ENCODE measurements at regions not wholly inside any gene's neighbourhood (a gene's known extent, or its start where the extent isn't known, plus 50 kb on each side); places are given as distances from the start of the nearest gene placed in this dataset.

DNA sequence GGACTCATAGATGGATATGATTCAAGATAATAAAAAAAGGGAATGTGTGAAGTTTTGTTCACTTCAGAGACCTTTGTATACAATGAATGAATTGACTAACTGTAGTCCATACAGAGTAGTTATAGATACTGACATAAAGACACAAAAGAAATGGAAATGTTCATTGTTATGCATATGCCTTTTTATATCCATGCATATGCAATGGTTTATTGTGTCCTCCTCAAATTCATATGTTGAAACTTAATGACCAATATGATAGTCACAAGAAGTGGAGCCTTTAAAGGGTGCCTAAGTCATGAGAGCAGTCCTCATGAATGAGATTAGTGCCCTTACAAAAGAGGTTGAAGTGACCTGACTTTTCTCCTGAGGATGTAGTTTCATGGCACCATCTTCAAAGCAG, 467.5 kb upstream of the NDST4 start:
- no peak overlapping the region for H3K4me3 ChIP-seq (replicated peaks; ENCODE audit: insufficient read depth, low read length)
- no peaks in the 10 kb centered on the region for H3K27me3 ChIP-seq (ENCODE audit: insufficient read depth, poor library complexity, severe bottlenecking)
- DNase-seq (ENCODE audit: low read depth in 1 of 2, low spot score in 1 of 2) = no peak
- H3K27ac ChIP-seq (replicated peaks) = no peak overlapping the region
- TF ChIP-seq POLR2AphosphoS5 (IDR thresholded peaks at IDR 0.05; ENCODE audit: low read depth) (no peak), SPI1 (IDR thresholded peaks at IDR 0.05; ENCODE audit: borderline replicate concordance, low read depth) (no peak), GABPA (IDR thresholded peaks at IDR 0.05; ENCODE audit: low read depth) (no peak)
- TF ChIP-seq, protein P1, sequence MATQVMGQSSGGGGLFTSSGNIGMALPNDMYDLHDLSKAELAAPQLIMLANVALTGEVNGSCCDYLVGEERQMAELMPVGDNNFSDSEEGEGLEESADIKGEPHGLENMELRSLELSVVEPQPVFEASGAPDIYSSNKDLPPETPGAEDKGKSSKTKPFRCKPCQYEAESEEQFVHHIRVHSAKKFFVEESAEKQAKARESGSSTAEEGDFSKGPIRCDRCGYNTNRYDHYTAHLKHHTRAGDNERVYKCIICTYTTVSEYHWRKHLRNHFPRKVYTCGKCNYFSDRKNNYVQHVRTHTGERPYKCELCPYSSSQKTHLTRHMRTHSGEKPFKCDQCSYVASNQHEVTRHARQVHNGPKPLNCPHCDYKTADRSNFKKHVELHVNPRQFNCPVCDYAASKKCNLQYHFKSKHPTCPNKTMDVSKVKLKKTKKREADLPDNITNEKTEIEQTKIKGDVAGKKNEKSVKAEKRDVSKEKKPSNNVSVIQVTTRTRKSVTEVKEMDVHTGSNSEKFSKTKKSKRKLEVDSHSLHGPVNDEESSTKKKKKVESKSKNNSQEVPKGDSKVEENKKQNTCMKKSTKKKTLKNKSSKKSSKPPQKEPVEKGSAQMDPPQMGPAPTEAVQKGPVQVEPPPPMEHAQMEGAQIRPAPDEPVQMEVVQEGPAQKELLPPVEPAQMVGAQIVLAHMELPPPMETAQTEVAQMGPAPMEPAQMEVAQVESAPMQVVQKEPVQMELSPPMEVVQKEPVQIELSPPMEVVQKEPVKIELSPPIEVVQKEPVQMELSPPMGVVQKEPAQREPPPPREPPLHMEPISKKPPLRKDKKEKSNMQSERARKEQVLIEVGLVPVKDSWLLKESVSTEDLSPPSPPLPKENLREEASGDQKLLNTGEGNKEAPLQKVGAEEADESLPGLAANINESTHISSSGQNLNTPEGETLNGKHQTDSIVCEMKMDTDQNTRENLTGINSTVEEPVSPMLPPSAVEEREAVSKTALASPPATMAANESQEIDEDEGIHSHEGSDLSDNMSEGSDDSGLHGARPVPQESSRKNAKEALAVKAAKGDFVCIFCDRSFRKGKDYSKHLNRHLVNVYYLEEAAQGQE (IDR thresholded peaks at IDR 0.05; ENCODE audit: insufficient replicate concordance, low read depth) = no peak
- TF ChIP-seq, protein P2, sequence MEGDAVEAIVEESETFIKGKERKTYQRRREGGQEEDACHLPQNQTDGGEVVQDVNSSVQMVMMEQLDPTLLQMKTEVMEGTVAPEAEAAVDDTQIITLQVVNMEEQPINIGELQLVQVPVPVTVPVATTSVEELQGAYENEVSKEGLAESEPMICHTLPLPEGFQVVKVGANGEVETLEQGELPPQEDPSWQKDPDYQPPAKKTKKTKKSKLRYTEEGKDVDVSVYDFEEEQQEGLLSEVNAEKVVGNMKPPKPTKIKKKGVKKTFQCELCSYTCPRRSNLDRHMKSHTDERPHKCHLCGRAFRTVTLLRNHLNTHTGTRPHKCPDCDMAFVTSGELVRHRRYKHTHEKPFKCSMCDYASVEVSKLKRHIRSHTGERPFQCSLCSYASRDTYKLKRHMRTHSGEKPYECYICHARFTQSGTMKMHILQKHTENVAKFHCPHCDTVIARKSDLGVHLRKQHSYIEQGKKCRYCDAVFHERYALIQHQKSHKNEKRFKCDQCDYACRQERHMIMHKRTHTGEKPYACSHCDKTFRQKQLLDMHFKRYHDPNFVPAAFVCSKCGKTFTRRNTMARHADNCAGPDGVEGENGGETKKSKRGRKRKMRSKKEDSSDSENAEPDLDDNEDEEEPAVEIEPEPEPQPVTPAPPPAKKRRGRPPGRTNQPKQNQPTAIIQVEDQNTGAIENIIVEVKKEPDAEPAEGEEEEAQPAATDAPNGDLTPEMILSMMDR (IDR thresholded peaks at IDR 0.05; ENCODE audit: insufficient read depth, low read length) = no peak

DNA sequence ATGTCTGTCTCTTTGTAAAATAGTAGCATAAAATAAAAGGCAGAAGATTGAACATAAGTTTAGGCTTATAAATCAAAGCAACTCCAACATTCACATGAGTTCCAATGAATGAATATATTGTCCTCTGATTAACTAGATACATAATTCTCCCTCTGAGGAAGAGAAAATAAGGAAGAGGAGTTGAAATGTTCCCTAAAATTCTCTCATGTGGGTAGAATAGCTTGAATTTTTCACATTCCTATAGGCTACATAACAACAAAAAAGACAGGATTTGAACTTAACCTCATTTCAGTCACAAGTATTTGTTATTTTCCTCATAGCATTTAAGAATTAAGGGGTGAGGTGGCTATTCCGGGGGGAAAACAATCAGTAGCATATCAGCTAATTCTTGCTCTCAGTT, 462.4 kb upstream of the NDST4 start:
- no peak overlapping the region for H3K4me3 ChIP-seq (replicated peaks; ENCODE audit: insufficient read depth, low read length)

DNA sequence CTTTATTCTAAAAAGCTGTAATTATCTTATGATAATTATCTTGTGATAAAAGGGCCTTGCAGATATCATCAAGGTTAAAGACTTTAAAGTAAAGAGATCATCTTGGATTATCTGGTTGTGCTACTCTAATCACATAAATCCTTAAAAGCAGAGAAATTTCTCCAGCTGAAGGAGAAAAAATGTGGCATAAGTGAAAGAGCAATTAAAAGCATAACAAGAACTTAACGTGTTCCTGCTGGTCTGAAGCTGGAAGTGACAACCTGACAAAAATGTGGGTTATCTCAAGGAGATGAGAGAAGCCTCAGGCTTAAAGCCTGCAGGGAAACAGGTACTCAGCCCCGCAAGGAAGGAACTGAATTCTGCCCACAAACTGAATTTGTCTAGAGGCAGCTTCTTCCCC, 449.1 kb upstream of the NDST4 start:
- Histone ChIP-seq H3K27ac (replicated peaks) (no peak overlapping the region), H3K27me3 (ENCODE audit: insufficient read depth, poor library complexity, severe bottlenecking) (no peaks in the 10 kb centered on the region), H3K4me3 (replicated peaks; ENCODE audit: insufficient read depth, low read length) (no peak overlapping the region)
- no peak for DNase-seq (ENCODE audit: low read depth in 1 of 2, low spot score in 1 of 2)
- TF ChIP-seq, protein P1 (IDR thresholded peaks at IDR 0.05; ENCODE audit: insufficient replicate concordance, low read depth) = no peak
- TF ChIP-seq SPI1 (IDR thresholded peaks at IDR 0.05; ENCODE audit: borderline replicate concordance, low read depth) (no peak), GABPA (IDR thresholded peaks at IDR 0.05; ENCODE audit: low read depth) (no peak), POLR2AphosphoS5 (IDR thresholded peaks at IDR 0.05; ENCODE audit: low read depth) (no peak)
- TF ChIP-seq, protein P2 (IDR thresholded peaks at IDR 0.05; ENCODE audit: insufficient read depth, low read length) = no peak

More for the DNA sequence above, 462.4 kb upstream of the NDST4 start:
- Histone ChIP-seq H3K27me3 (ENCODE audit: insufficient read depth, poor library complexity, severe bottlenecking) (no peaks in the 10 kb centered on the region), H3K27ac (replicated peaks) (no peak overlapping the region)
- no peak for DNase-seq (ENCODE audit: low read depth in 1 of 2, low spot score in 1 of 2)
- TF ChIP-seq POLR2AphosphoS5 (IDR thresholded peaks at IDR 0.05; ENCODE audit: low read depth) = no peak
- no peak for TF ChIP-seq GABPA (IDR thresholded peaks at IDR 0.05; ENCODE audit: low read depth)

DNA sequence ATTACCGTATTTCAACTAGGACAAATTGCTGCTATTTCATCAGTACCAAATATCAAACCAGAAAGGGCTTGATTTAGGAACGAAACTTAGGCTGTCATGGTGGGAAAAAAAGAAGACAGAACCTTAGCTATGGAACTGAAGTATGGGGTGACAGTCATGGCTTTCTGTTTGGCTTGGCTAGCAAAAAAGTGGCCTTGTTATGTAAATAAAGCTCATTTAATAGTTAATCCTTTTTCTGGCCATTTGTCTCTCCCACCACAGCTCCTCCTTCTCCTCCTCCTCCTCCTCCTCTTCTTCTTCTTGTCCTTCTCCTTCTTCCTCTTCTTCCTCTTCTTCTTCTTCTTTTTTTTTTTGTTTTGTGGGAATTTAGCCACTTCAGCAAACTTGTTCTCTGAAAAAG, 434.7 kb upstream of the NDST4 start:
- TF ChIP-seq, protein P1 (IDR thresholded peaks at IDR 0.05; ENCODE audit: insufficient replicate concordance, low read depth) = no peak
- TF ChIP-seq POLR2AphosphoS5 (IDR thresholded peaks at IDR 0.05; ENCODE audit: low read depth) (no peak), SPI1 (IDR thresholded peaks at IDR 0.05; ENCODE audit: borderline replicate concordance, low read depth) (no peak), GABPA (IDR thresholded peaks at IDR 0.05; ENCODE audit: low read depth) (no peak)
- TF ChIP-seq, protein P2 (IDR thresholded peaks at IDR 0.05; ENCODE audit: insufficient read depth, low read length) = no peak
- Histone ChIP-seq H3K4me3 (replicated peaks; ENCODE audit: insufficient read depth, low read length) (no peak overlapping the region), H3K27ac (replicated peaks) (no peak overlapping the region), H3K27me3 (ENCODE audit: insufficient read depth, poor library complexity, severe bottlenecking) (no peaks in the 10 kb centered on the region)
- no peak for DNase-seq (ENCODE audit: low read depth in 1 of 2, low spot score in 1 of 2)

Measured in HL-60 (cell line).